ENCODE measurements at regions not wholly inside any gene's neighbourhood (a gene's known extent, or its start where the extent isn't known, plus 50 kb on each side); places are given as distances from the start of the nearest gene placed in this dataset.

DNA sequence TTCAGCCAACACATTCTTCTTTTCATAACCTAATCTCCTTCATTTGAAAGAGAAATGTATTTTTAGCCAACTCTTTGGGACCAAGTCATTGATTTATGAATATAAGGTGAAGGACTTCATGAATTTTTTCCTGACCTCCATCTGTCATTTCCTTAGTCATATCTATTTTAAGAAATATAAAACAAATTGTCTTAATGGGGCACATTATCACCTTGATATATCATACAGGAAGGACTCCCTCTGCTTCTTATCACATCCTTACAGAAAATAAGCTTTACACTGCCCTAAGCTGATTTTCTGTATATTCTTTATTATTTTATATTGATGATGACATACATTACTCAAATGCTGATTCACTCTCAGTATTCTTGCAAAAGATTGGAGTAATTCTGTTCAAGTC, 1076.2 kb downstream of the TDRD15 start:
- no peak for TF ChIP-seq EZH2phosphoT487 (IDR thresholded peaks at IDR 0.05; ENCODE audit: borderline replicate concordance, low read length)
- TF ChIP-seq, protein P1, sequence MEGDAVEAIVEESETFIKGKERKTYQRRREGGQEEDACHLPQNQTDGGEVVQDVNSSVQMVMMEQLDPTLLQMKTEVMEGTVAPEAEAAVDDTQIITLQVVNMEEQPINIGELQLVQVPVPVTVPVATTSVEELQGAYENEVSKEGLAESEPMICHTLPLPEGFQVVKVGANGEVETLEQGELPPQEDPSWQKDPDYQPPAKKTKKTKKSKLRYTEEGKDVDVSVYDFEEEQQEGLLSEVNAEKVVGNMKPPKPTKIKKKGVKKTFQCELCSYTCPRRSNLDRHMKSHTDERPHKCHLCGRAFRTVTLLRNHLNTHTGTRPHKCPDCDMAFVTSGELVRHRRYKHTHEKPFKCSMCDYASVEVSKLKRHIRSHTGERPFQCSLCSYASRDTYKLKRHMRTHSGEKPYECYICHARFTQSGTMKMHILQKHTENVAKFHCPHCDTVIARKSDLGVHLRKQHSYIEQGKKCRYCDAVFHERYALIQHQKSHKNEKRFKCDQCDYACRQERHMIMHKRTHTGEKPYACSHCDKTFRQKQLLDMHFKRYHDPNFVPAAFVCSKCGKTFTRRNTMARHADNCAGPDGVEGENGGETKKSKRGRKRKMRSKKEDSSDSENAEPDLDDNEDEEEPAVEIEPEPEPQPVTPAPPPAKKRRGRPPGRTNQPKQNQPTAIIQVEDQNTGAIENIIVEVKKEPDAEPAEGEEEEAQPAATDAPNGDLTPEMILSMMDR (IDR thresholded peaks at IDR 0.05; ENCODE audit: low read depth, low read length, poor library complexity, severe bottlenecking), result no peak
